ENCODE measurements at regions not wholly inside any gene's neighbourhood (a gene's known extent, or its start where the extent isn't known, plus 50 kb on each side); places are given as distances from the start of the nearest gene placed in this dataset.

DNA sequence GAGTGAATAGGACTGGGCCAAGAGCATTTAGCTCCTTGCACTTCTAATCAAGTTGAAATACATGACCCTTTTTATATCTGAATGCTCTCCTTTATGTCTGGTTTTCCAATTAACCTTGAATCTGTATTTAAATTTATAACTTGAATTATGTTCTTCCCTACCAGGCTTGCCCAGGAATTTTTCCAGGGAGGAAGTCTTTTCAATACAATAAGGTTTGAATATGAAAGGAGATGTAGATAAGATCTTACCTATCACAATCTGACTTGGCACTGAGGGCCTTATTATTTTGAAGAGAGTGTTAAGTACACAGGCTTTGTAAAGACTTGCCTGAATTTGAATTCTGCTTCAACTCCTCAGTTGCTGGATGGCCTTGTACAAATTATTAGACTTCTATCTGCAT lies 555.7 kb downstream of the PCDH7 start:
- TF ChIP-seq, protein P1, sequence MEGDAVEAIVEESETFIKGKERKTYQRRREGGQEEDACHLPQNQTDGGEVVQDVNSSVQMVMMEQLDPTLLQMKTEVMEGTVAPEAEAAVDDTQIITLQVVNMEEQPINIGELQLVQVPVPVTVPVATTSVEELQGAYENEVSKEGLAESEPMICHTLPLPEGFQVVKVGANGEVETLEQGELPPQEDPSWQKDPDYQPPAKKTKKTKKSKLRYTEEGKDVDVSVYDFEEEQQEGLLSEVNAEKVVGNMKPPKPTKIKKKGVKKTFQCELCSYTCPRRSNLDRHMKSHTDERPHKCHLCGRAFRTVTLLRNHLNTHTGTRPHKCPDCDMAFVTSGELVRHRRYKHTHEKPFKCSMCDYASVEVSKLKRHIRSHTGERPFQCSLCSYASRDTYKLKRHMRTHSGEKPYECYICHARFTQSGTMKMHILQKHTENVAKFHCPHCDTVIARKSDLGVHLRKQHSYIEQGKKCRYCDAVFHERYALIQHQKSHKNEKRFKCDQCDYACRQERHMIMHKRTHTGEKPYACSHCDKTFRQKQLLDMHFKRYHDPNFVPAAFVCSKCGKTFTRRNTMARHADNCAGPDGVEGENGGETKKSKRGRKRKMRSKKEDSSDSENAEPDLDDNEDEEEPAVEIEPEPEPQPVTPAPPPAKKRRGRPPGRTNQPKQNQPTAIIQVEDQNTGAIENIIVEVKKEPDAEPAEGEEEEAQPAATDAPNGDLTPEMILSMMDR (IDR thresholded peaks at IDR 0.05): no peak
- TF ChIP-seq POLR2AphosphoS5 (IDR thresholded peaks at IDR 0.05): no peak
